ENCODE measurements at regions not wholly inside any gene's neighbourhood (a gene's known extent, or its start where the extent isn't known, plus 50 kb on each side); places are given as distances from the start of the nearest gene placed in this dataset.

GRCh38 chr1:80158266-80158665 lies 1151.7 kb upstream of the ADGRL4 start:
- Histone ChIP-seq H3K4me3 (replicated peaks in 1 of 3; ENCODE audit: low read depth in 2 of 3, low read length in 3 of 3) (no peak overlapping the region), H3K79me2 (ENCODE audit: insufficient read depth, low read length) (no peaks in the 10 kb centered on the region), H4K20me1 (ENCODE audit: insufficient read depth, low read length) (no peaks in the 10 kb centered on the region), H3K27ac (ENCODE audit: low read depth in 1 of 2, low read length in 2 of 2) (no peak overlapping the region), H3K9me3 (replicated peaks in 1 of 2; ENCODE audit: control insufficient read depth in 1 of 2, insufficient read depth in 1 of 2, low read length in 2 of 2) (peaks cover 5 to 14% of the 10 kb centered on the region in 2 donors), H2AFZ (ENCODE audit: insufficient read depth, low read depth, low read length, poor library complexity, severe bottlenecking) (no peak overlapping the region), H3K9ac (ENCODE audit: insufficient read depth, low read length, poor library complexity, severe bottlenecking) (no peak overlapping the region), H3K4me1 (ENCODE audit: control insufficient read depth in 1 of 2, insufficient read depth in 2 of 2, low read length in 2 of 2) (no peaks in the 10 kb centered on the region), H3K36me3 (replicated peaks in 1 of 2; ENCODE audit: control insufficient read depth in 1 of 2, insufficient read depth in 2 of 2, low read length in 2 of 2) (no peaks in the 10 kb centered on the region), H3K27me3 (ENCODE audit: control insufficient read depth in 2 of 2, insufficient read depth in 2 of 2, low read length in 2 of 2) (no peaks in the 10 kb centered on the region), H3K4me2 (replicated peaks; ENCODE audit: extremely low read depth, low read length, poor library complexity, severe bottlenecking) (no peak overlapping the region)
- no peak overlapping the region for H3K4me3 Mint-ChIP-seq
- DNase-seq = no peak
- H3K9me3 Mint-ChIP-seq = peaks cover 0 to 9% (median 5%) of the 10 kb centered on the region in 7 donors
- intact Hi-C loops (cut with micrococcal nuclease) = no loop called here
- H3K4me1 Mint-ChIP-seq = no peaks in the 10 kb centered on the region
- no peak overlapping the region for H3K27ac Mint-ChIP-seq
- no CpG with 5 or more reads among the region's 4 CpGs for WGBS (ENCODE audit: insufficient coverage)
- no peak for TF ChIP-seq CTCF (IDR thresholded peaks at IDR 0.05)
- H3K36me3 Mint-ChIP-seq = no peaks in the 10 kb centered on the region
- no peaks in the 10 kb centered on the region for H3K27me3 Mint-ChIP-seq (ENCODE audit: low read depth in 3 of 3)

GRCh38 chr1:80155371-80155770 lies 1148.8 kb upstream of the ADGRL4 start:
- TF ChIP-seq CTCF (IDR thresholded peaks at IDR 0.05) = no peak
- Histone ChIP-seq H3K27me3 (ENCODE audit: control insufficient read depth in 2 of 2, insufficient read depth in 2 of 2, low read length in 2 of 2) (no peaks in the 10 kb centered on the region), H3K9ac (ENCODE audit: insufficient read depth, low read length, poor library complexity, severe bottlenecking) (no peak overlapping the region), H3K4me3 (replicated peaks in 1 of 3; ENCODE audit: low read depth in 2 of 3, low read length in 3 of 3) (no peak overlapping the region), H3K36me3 (replicated peaks in 1 of 2; ENCODE audit: control insufficient read depth in 1 of 2, insufficient read depth in 2 of 2, low read length in 2 of 2) (no peaks in the 10 kb centered on the region), H4K20me1 (ENCODE audit: insufficient read depth, low read length) (no peaks in the 10 kb centered on the region), H3K9me3 (replicated peaks in 1 of 2; ENCODE audit: control insufficient read depth in 1 of 2, insufficient read depth in 1 of 2, low read length in 2 of 2) (peaks cover 5 to 10% of the 10 kb centered on the region in 2 donors), H3K4me1 (ENCODE audit: control insufficient read depth in 1 of 2, insufficient read depth in 2 of 2, low read length in 2 of 2) (no peaks in the 10 kb centered on the region), H3K4me2 (replicated peaks; ENCODE audit: extremely low read depth, low read length, poor library complexity, severe bottlenecking) (no peak overlapping the region), H3K79me2 (ENCODE audit: insufficient read depth, low read length) (no peaks in the 10 kb centered on the region), H2AFZ (ENCODE audit: insufficient read depth, low read depth, low read length, poor library complexity, severe bottlenecking) (no peak overlapping the region), H3K27ac (ENCODE audit: low read depth in 1 of 2, low read length in 2 of 2) (no peak overlapping the region)
- no peak overlapping the region for H3K27ac Mint-ChIP-seq
- no peaks in the 10 kb centered on the region for H3K36me3 Mint-ChIP-seq
- 56% methylated on average over 2 of the region's 2 CpGs for WGBS (ENCODE audit: insufficient coverage)
- H3K4me3 Mint-ChIP-seq = no peak overlapping the region
- no peaks in the 10 kb centered on the region for H3K27me3 Mint-ChIP-seq (ENCODE audit: low read depth in 3 of 3)
- intact Hi-C loops (cut with micrococcal nuclease) = no loop called here
- H3K9me3 Mint-ChIP-seq = peaks cover 0 to 15% (median 6%) of the 10 kb centered on the region in 7 donors
- no peak for DNase-seq
- no peaks in the 10 kb centered on the region for H3K4me1 Mint-ChIP-seq
